Hepatic stellate cell (primary cell): ENCODE measurements at regions not wholly inside any gene's neighbourhood (a gene's known extent, or its start where the extent isn't known, plus 50 kb on each side); places are given as distances from the start of the nearest gene placed in this dataset.
"Not testable (repeated sequence)": the region's sequence is repeated elsewhere in the genome, so short reads cannot be mapped to it uniquely, and the experiment has no call there.

ENCODE experiments used
- DNase-seq: peaks from one replicate; pipeline ENCODE4 v3.0.0; 2011; ENCODE audit warnings: low spot score

DNA sequence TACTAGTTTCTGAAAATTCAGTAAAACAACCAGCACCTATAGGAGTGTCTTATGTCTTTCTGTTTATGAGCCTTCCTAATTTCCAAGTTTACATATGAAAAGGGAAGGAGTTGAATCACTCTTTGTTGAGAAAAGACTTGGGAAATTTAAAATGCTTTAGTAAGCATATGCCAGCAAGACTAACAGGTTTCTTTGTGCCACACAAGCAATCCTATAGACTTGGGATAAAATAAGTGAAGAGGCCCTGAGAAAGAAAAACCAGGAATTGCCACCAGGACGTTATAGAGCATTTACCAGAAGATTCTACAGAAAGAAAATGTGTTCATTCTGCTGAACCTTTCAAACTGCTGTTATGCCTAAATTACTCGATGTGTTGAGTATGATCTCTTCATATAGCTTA lies 1099.1 kb downstream of the EPHA3 start:
- DNase-seq = not testable (repeated sequence)

DNA sequence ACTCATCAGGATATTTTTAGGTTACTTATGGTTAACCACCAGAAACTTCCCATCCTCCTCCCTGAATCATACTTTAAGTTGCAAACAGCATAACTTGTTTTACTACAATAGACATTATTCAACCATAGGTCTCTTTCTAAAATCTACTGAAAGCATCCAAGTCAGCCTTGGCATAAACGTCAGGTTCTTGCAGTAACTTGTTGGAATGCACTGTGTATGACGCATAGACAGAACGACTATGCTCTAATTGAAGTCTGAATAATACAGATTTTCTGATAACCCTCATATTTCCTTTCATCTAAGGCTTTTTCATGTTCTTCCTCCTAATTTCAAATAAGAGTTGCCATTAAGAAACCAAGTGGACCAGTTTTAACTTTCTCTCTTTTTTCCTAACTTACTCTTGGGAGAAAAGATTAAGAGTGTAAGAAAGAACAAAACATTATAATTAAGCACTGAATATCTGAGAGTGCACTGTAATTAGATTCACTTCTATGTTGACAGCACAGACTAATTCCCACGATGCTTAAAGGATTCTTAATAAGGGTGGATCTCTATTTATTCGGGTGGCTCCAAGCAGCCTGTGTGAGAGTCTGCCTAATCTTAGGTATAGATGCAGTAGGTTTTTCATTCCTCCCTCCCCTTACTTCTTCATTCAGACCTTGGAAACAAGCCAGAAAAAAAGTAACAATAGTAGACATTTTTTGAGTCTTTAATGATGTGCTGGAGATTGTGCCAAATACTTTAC lies 1100.1 kb downstream of the EPHA3 start:
- DNase-seq = not testable (repeated sequence)

DNA sequence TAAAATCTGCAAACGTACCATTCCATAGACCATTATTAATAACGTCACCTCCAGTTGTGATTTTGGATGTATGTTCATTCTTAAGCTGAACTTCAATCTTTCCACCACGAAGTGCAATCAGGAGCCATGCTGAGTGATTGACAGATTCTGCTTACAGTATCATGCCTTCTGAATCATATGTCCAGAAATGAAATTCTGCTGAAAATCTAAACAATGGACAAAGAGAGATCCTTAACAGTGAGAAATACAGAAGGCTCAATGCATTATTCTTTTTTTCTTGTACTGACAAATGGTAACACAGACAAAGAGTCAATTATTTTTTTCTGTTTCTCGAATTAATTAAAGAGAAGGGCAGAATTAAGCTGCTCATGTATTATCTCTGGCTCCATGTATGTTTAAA lies 1114.5 kb downstream of the EPHA3 start:
- DNase-seq = no peak

DNA sequence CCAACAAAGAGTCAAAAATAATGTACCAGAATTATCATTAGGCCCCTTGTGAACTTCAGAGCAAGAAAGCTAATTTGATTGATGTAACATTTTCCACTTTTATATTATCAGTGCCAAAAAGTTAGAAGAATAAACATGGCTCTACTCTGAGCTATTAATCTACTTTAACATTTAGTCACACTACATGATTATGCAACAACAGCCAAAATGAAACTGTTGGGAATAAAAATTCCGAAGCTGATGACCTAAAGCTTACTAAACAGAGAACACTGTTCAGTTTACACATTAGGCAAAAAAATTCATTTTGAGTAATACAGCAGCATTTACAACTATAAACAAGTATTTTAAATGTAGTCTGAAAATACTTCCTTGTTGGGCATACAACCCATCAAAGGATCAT lies 1134.1 kb downstream of the EPHA3 start:
- DNase-seq = no peak

DNA sequence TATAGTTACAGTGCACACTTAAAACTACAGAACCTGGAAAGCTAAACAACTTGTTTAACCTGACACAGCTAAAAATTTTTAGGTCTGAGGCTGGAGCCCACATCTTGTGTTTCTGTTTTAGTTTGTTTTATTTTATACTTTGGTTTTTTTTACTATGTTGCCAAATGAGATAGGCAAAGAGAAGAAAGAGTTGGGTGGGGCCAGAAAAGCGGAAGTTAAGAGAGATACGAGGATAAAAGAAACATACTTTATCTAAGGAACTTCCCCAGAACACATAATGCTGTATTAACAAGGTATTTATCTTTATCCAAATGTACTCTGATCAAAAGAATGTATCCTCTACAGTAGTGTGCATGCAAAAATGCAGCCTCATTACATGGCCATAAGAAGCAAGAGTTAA lies 1145.7 kb downstream of the EPHA3 start:
- no peak for DNase-seq

DNA sequence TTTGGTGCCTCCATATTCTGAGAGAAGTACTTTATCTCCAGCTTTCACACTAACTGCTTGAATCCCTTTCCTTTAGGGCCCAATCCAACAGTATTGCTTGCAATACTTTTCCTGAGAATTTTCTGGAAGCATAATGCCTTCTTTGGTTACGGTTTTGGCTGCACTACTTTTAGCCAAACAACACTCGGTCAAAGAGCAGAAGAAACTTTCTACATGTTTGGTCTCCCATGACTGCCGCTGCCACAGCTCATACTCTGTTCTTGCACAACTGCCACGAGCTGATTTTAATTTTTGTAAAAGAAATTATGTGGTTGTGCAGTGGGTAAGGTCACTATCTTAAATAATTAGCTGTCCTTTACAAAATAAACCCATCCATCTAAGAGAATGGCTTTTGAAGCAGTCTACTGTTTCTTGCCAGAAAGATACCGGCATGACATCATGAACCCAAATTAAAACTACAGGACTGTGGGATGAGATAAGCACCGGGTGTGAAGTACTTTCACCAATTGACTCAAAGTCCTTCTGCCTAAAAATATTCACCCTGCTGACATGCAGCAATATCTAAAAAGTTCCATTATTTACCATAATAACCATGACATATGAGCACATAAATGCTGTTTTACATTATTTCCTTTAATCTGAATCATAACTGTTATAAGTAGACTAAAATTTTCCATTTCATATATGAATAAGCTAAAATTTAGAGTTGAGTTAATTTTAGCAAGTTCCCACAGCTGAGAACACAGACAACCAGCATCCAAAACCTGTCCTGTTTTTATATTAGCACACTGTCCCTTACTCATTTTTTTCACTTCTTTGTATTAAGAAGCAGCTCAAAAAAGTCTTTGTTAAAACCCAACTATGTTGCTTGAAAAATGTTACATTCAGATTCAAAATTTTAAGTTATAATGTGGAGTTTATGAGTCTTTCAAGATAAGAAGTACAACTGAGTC lies 1154.3 kb downstream of the EPHA3 start:
- DNase-seq = no peak
